WERI-Rb-1 (cell line): ENCODE measurements at regions not wholly inside any gene's neighbourhood (a gene's known extent, or its start where the extent isn't known, plus 50 kb on each side); places are given as distances from the start of the nearest gene placed in this dataset.

Experiments used
- DNase-seq: peaks from one replicate; pipeline ENCODE4 v3.0.0-alpha.2; 2020
- H3K27ac ChIP-seq: fragments of 250-450 bp; sonication (Bioruptor Pico); 2 replicates; pipeline ENCODE4 v1.5.1; 2020; ENCODE audit warnings: mild to moderate bottlenecking, moderate library complexity
- H3K27me3 ChIP-seq: fragments of 250-450 bp; sonication (Bioruptor Pico); 2 replicates; pipeline ENCODE4 v1.5.1; 2021; ENCODE audit warnings: mild to moderate bottlenecking, low read depth, moderate library complexity; ENCODE audit not compliant: insufficient read depth, severe bottlenecking
- H3K36me3 ChIP-seq: fragments of 250-450 bp; sonication (Bioruptor Pico); 2 replicates; pipeline ENCODE4 v1.5.1; 2020; ENCODE audit warnings: mild to moderate bottlenecking, moderate library complexity
- H3K4me3 ChIP-seq: 2 replicates; pipeline ENCODE4 v1.5.1; 2011; ENCODE audit warnings: low read depth, mild to moderate bottlenecking, control low read depth, low read length
- H3K9me3 ChIP-seq: fragments of 250-450 bp; sonication (Bioruptor Pico); 2 replicates; pipeline ENCODE4 v1.5.1; 2021; ENCODE audit warnings: mild to moderate bottlenecking, moderate library complexity; ENCODE audit not compliant: severe bottlenecking
- CTCF ChIP-seq: IDR thresholded peaks from 2 replicates; pipeline ENCODE4 v1.5.1; 2011; ENCODE audit warnings: low read depth, mild to moderate bottlenecking, control low read depth, inconsistent platforms, low read length

GRCh38 chr7:87007038-87007437 is 52.4 kb downstream of the ELAPOR2 start:
- DNase-seq: no peak
- no peak overlapping the region for H3K27ac ChIP-seq
- no peaks in the 10 kb centered on the region for H3K27me3 ChIP-seq
- no peaks in the 10 kb centered on the region for H3K36me3 ChIP-seq
- no peak overlapping the region for H3K4me3 ChIP-seq
- no peak for TF ChIP-seq CTCF
- H3K9me3 ChIP-seq: no peaks in the 10 kb centered on the region

GRCh38 chr7:87004956-87005355 is 54.5 kb downstream of the ELAPOR2 start:
- DNase-seq: no peak
- no peak overlapping the region for H3K27ac ChIP-seq
- TF ChIP-seq CTCF: no peak

GRCh38 chr7:87003872-87004798 is 55.3 kb downstream of the ELAPOR2 start:
- H3K36me3 ChIP-seq: no peaks in the 10 kb centered on the region
- H3K27me3 ChIP-seq: no peaks in the 10 kb centered on the region
- TF ChIP-seq CTCF: no peak
- H3K9me3 ChIP-seq: no peaks in the 10 kb centered on the region
- H3K4me3 ChIP-seq: no peak overlapping the region
- DNase-seq: no peak
- no peak overlapping the region for H3K27ac ChIP-seq

More at GRCh38 chr7:87004956-87005355, 54.5 kb downstream of the ELAPOR2 start:
- no peak overlapping the region for H3K4me3 ChIP-seq
- H3K27me3 ChIP-seq: no peaks in the 10 kb centered on the region
- H3K9me3 ChIP-seq: no peaks in the 10 kb centered on the region
- no peaks in the 10 kb centered on the region for H3K36me3 ChIP-seq

- Histone ChIP-seq H3K36me3 (no peaks in the 10 kb centered on the region), H3K27me3 (no peaks in the 10 kb centered on the region), H3K27ac (no peak overlapping the region), H3K4me3 (no peak overlapping the region), H3K9me3 (no peaks in the 10 kb centered on the region)
- TF ChIP-seq CTCF: no peak
- DNase-seq: no peak
Observed at GRCh38 chr7:87001214-87001613, 58.2 kb downstream of the ELAPOR2 start.

- H3K9me3 ChIP-seq: no peaks in the 10 kb centered on the region
- no peaks in the 10 kb centered on the region for H3K36me3 ChIP-seq
- no peak for TF ChIP-seq CTCF
- no peak overlapping the region for H3K4me3 ChIP-seq
- no peak overlapping the region for H3K27ac ChIP-seq
- H3K27me3 ChIP-seq: no peaks in the 10 kb centered on the region
- no peak for DNase-seq
Observed at GRCh38 chr7:87000344-87000743, 59.1 kb downstream of the ELAPOR2 start.
